ENCODE measurements at regions not wholly inside any gene's neighbourhood (a gene's known extent, or its start where the extent isn't known, plus 50 kb on each side); places are given as distances from the start of the nearest gene placed in this dataset.

GRCh38 chr3:111244760-111245159 lies 173.1 kb downstream of the NECTIN3 start:
- no peak for DNase-seq (ENCODE audit: low read depth, low spot score)

GRCh38 chr3:111246967-111247760 lies 175.5 kb downstream of the NECTIN3 start:
- peak; percentile 85 for DNase-seq (ENCODE audit: low read depth, low spot score)

- DNase-seq (ENCODE audit: low read depth, low spot score): no peak
Observed at GRCh38 chr3:111248406-111248805, 176.8 kb downstream of the NECTIN3 start.

GRCh38 chr3:111249421-111249820 lies 177.8 kb downstream of the NECTIN3 start:
- no peak for DNase-seq (ENCODE audit: low read depth, low spot score)

GRCh38 chr3:111252779-111253178 lies 181.2 kb downstream of the NECTIN3 start:
- DNase-seq (ENCODE audit: low read depth, low spot score): peak; percentile 12

- no peak for DNase-seq (ENCODE audit: low read depth, low spot score)
Observed at GRCh38 chr3:111253733-111254132, 182.1 kb downstream of the NECTIN3 start.

- DNase-seq (ENCODE audit: low read depth, low spot score): no peak
Observed at GRCh38 chr3:111260878-111261277, 189.3 kb downstream of the NECTIN3 start.

- no peak for DNase-seq (ENCODE audit: low read depth, low spot score)
Observed at GRCh38 chr3:111269777-111270176, 198.2 kb downstream of the NECTIN3 start.

- DNase-seq (ENCODE audit: low read depth, low spot score): no peak
Observed at GRCh38 chr3:111277226-111277625, 205.6 kb downstream of the NECTIN3 start.

- no peak for DNase-seq (ENCODE audit: low read depth, low spot score)
Observed at GRCh38 chr3:111278959-111279358, 207.3 kb downstream of the NECTIN3 start.

GRCh38 chr3:111282024-111282423 lies 210.4 kb downstream of the NECTIN3 start:
- no peak for DNase-seq (ENCODE audit: low read depth, low spot score)

- DNase-seq (ENCODE audit: low read depth, low spot score): no peak
Observed at GRCh38 chr3:111283165-111283564, 211.5 kb downstream of the NECTIN3 start.

GRCh38 chr3:111284503-111285183 lies 213.0 kb downstream of the NECTIN3 start:
- DNase-seq (ENCODE audit: low read depth, low spot score): no peak

GRCh38 chr3:111285184-111285538 lies 213.5 kb downstream of the NECTIN3 start:
- no peak for DNase-seq (ENCODE audit: low read depth, low spot score)

- DNase-seq (ENCODE audit: low read depth, low spot score): no peak
Observed at GRCh38 chr3:111285694-111286093, 214.1 kb downstream of the NECTIN3 start.

GRCh38 chr3:111286746-111287145 lies 215.1 kb downstream of the NECTIN3 start:
- DNase-seq (ENCODE audit: low read depth, low spot score): no peak

- no peak for DNase-seq (ENCODE audit: low read depth, low spot score)
Observed at GRCh38 chr3:111292117-111292516, 220.5 kb downstream of the NECTIN3 start.

- no peak for DNase-seq (ENCODE audit: low read depth, low spot score)
Observed at GRCh38 chr3:111299192-111299615, 227.6 kb downstream of the NECTIN3 start.

GRCh38 chr3:111301238-111301798 lies 229.7 kb downstream of the NECTIN3 start:
- no peak for DNase-seq (ENCODE audit: low read depth, low spot score)

- no peak for DNase-seq (ENCODE audit: low read depth, low spot score)
Observed at GRCh38 chr3:111302063-111302462, 230.4 kb downstream of the NECTIN3 start.

- DNase-seq (ENCODE audit: low read depth, low spot score): no peak
Observed at GRCh38 chr3:111303760-111304159, 232.1 kb downstream of the NECTIN3 start.

GRCh38 chr3:111307676-111308075 lies 234.3 kb upstream of the CD96 start:
- DNase-seq (ENCODE audit: low read depth, low spot score): no peak

GRCh38 chr3:111311126-111311525 lies 230.9 kb upstream of the CD96 start:
- no peak for DNase-seq (ENCODE audit: low read depth, low spot score)
